Natural killer cell (primary cell): ENCODE measurements at regions not wholly inside any gene's neighbourhood (a gene's known extent, or its start where the extent isn't known, plus 50 kb on each side); places are given as distances from the start of the nearest gene placed in this dataset.

Experiments used
- ATAC-seq, 3 donors: fragments of 150-1000 bp in 2 of 3; fragments of 200-7000 bp in 1 of 3; cut with Tn5 transposase; 1 replicate in 1 of 3; 2 replicates in 2 of 3; pipeline ENCODE4 v1.10.0; 2021; ENCODE audit warnings: mild to moderate bottlenecking in 2 of 3, moderate library complexity in 2 of 3
- DNase-seq, 2 donors: peaks; one replicate each; pipeline versions ENCODE4 v3.0.0 to v3.0.0-alpha.2; 2013 to 2021; ENCODE audit warnings: mixed read lengths in 1 of 2
- H3K27ac ChIP-seq: one replicate; pipeline ENCODE4 v1.5.1; 2013; ENCODE audit warnings: mild to moderate bottlenecking, low read length
- H3K27me3 ChIP-seq: one replicate; pipeline ENCODE4 v1.6.1; 2013; ENCODE audit warnings: low read length; ENCODE audit not compliant: control insufficient read depth, insufficient read depth
- H3K36me3 ChIP-seq: one replicate; pipeline ENCODE4 v1.6.1; 2013; ENCODE audit warnings: low read length; ENCODE audit not compliant: control insufficient read depth, insufficient read depth
- H3K4me1 ChIP-seq: one replicate; pipeline ENCODE4 v1.6.1; 2013; ENCODE audit warnings: low read length; ENCODE audit not compliant: control insufficient read depth, insufficient read depth
- H3K4me3 ChIP-seq: one replicate; pipeline ENCODE4 v1.5.1; 2013; ENCODE audit warnings: low read length
- H3K9me3 ChIP-seq: one replicate; pipeline ENCODE4 v1.6.1; 2013; ENCODE audit warnings: low read length; ENCODE audit not compliant: control insufficient read depth, insufficient read depth
- H3K27ac Mint-ChIP-seq, 2 donors: one replicate each; pipeline ENCODE4 v1.8.0; 2022; ENCODE audit warnings: mild to moderate bottlenecking in 2 of 2, mixed read lengths in 2 of 2, moderate library complexity in 1 of 2
- H3K27me3 Mint-ChIP-seq, 2 donors: one replicate each; pipeline ENCODE4 v1.8.0; 2022; ENCODE audit warnings: low read depth in 2 of 2, mixed read lengths in 2 of 2
- H3K36me3 Mint-ChIP-seq: one replicate; pipeline ENCODE4 v1.8.0; 2022; ENCODE audit warnings: mixed read lengths
- H3K4me1 Mint-ChIP-seq, 2 donors: one replicate each; pipeline ENCODE4 v1.8.0; 2022; ENCODE audit warnings: mixed read lengths in 2 of 2
- H3K4me3 Mint-ChIP-seq: one replicate; pipeline ENCODE4 v1.8.0; 2022; ENCODE audit warnings: mild to moderate bottlenecking, moderate library complexity, mixed read lengths
- H3K9me3 Mint-ChIP-seq, 2 donors: one replicate each; pipeline ENCODE4 v1.8.0; 2022; ENCODE audit warnings: mixed read lengths in 2 of 2
- WGBS: methylation state at CpG from one replicate; pipeline ENCODE4 v1.1.7; 2013; ENCODE audit warnings: missing lambda C conversion rate; ENCODE audit not compliant: insufficient coverage; 5-methylcytosine and 5-hydroxymethylcytosine counted together
- intact Hi-C: fragments of 100-400 bp; cut with micrococcal nuclease; formaldehyde crosslinking; loops from one replicate; pipeline ENCODE4 v1.14.2; 2022
- TF ChIP-seq, protein P1 (sequence below): fragments of 200-600 bp; IDR thresholded peaks from one replicate; pipeline ENCODE4 v1.8.0; 2022; ENCODE audit warnings: antibody characterized with exemption

DNA sequence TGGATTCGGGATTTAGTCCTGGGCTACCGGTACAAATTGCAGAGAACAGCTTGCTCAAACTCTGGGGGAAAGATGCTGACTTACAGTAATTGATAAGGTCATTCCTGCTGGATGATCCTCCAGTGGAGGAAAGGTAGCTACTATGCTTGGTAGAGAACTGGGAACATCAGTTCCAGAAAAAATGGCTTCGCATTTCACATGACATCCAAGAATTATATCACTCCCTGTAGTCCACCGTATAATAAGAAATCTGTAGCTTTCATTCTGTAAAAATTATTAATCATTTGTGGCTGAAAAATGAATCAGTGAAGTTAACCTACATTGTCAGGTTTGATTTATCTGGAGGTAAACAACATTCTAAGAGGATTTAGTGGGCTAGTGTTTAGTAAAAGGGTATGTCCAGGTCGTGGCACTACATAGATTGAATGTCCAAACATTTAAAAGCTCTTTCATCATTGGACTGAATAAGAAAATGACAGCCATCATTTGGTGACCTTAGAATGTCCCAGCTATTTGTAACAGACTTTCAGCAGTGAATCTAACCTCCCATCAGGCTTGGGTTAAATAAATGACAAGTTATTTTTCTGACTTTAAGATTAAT, 203.2 kb upstream of the TMCO5A start:
- Mint-ChIP-seq H3K36me3 (no peaks in the 10 kb centered on the region), H3K27me3 (peaks cover 0 to 2% of the 10 kb centered on the region in 2 donors), H3K4me3 (no peak overlapping the region), H3K27ac (no peak overlapping the region), H3K4me1 (no peaks in the 10 kb centered on the region), H3K9me3 (peaks cover 6% of the 10 kb centered on the region in 2 donors)
- Histone ChIP-seq H3K27ac (no peak overlapping the region), H3K4me1 (no peaks in the 10 kb centered on the region), H3K27me3 (no peaks in the 10 kb centered on the region), H3K9me3 (no peaks in the 10 kb centered on the region), H3K4me3 (no peak overlapping the region), H3K36me3 (no peaks in the 10 kb centered on the region)
- 65% methylated on average over 3 of the region's 5 CpGs for whole genome bisulfite sequencing
- TF ChIP-seq, protein P1, sequence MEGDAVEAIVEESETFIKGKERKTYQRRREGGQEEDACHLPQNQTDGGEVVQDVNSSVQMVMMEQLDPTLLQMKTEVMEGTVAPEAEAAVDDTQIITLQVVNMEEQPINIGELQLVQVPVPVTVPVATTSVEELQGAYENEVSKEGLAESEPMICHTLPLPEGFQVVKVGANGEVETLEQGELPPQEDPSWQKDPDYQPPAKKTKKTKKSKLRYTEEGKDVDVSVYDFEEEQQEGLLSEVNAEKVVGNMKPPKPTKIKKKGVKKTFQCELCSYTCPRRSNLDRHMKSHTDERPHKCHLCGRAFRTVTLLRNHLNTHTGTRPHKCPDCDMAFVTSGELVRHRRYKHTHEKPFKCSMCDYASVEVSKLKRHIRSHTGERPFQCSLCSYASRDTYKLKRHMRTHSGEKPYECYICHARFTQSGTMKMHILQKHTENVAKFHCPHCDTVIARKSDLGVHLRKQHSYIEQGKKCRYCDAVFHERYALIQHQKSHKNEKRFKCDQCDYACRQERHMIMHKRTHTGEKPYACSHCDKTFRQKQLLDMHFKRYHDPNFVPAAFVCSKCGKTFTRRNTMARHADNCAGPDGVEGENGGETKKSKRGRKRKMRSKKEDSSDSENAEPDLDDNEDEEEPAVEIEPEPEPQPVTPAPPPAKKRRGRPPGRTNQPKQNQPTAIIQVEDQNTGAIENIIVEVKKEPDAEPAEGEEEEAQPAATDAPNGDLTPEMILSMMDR, result no peak
- DNase-seq (no peak), ATAC-seq (no peak)
- intact Hi-C loops, result no loop called here

DNA sequence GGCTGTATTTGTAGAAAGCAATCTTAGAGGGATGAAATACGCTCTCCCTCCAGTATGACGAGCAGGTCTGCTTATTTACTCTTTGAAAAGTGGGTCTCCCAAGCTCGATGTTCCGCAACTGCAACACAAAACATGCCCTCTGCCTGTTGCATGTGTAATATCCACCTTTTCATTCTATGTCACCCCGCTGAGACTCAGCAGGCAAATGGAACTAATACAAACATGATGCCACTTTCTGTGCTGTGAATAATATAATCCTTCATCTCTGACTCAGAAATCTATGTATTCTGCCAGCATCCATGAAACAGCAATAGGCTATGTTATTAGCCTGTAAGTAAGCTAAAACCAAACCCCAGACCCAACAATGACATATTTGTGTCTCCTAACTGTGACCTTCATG, 200.8 kb upstream of the TMCO5A start:
- H3K36me3 ChIP-seq, result no peaks in the 10 kb centered on the region
- no peak overlapping the region for H3K4me3 Mint-ChIP-seq
- H3K36me3 Mint-ChIP-seq, result no peaks in the 10 kb centered on the region
- H3K27ac Mint-ChIP-seq, result no peak overlapping the region
- peaks cover 3 to 4% of the 10 kb centered on the region in 2 donors for H3K9me3 Mint-ChIP-seq
- H3K9me3 ChIP-seq, result no peaks in the 10 kb centered on the region
- H3K27ac ChIP-seq, result no peak overlapping the region
- 87% methylated on average over 5 of the region's 5 CpGs for WGBS
- TF ChIP-seq, protein P1, result no peak
- intact Hi-C loops, result no loop called here
- no peaks in the 10 kb centered on the region for H3K4me1 ChIP-seq
- H3K27me3 Mint-ChIP-seq, result peaks cover 0 to 2% of the 10 kb centered on the region in 2 donors
- ATAC-seq (no peak), DNase-seq (no peak)
- no peaks in the 10 kb centered on the region for H3K4me1 Mint-ChIP-seq
- no peaks in the 10 kb centered on the region for H3K27me3 ChIP-seq
- no peak overlapping the region for H3K4me3 ChIP-seq

DNA sequence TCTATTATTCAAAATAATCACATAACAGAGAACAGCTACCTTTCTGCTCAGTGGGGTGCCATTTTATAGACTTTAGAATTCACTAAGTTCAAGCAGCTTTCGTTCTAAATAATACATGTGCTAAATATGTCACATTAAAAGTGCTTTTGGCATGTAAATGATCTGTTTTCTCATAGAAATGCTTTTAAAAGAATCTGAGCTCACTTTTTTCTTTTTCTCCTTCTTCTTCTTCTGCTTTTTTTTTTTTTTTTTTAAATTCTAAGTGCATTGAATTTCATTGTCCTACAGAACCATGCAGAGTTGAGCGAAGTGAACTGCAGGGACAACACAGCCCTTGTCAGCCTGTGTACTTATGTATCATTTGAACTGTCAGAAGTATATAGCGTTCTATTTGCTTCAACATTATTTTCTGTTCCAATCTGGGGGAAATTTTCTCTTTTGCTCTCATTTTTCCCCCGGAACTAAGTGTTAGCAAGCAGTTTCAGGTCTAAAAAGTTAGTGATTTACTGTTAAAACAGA, 193.8 kb upstream of the TMCO5A start:
- no peaks in the 10 kb centered on the region for H3K4me1 ChIP-seq
- DNase-seq (no peak), ATAC-seq (no peak)
- Mint-ChIP-seq H3K4me1 (no peaks in the 10 kb centered on the region), H3K27ac (no peak overlapping the region), H3K27me3 (peaks cover 0 to 2% of the 10 kb centered on the region in 2 donors), H3K36me3 (no peaks in the 10 kb centered on the region), H3K4me3 (no peak overlapping the region), H3K9me3 (peaks cover 3 to 4% of the 10 kb centered on the region in 2 donors)
- TF ChIP-seq, protein P1, result no peak
- intact Hi-C loops, result no loop called here
- no peak overlapping the region for H3K27ac ChIP-seq
- H3K4me3 ChIP-seq, result no peak overlapping the region
- 81% methylated on average over 3 of the region's 4 CpGs for WGBS
- H3K36me3 ChIP-seq, result no peaks in the 10 kb centered on the region
- peaks cover 7% of the 10 kb centered on the region for H3K9me3 ChIP-seq
- no peaks in the 10 kb centered on the region for H3K27me3 ChIP-seq

DNA sequence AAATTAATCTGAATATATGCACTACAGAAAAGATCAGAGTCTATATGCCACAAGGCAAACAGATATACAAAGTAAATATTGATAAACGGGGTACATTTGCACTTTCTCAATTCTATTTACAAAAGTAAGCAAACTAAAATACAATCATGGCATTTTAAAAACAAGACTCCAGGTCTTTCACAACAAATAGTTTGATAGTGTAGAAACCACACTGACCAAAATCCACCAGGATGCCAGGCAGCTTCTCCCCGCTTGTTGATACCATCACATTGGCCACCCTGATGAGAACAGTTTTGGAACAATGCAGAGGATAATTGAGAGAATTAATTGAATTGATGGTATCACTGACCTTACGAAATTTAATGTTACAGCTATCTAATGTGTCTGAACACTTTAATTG, 190.6 kb upstream of the TMCO5A start:
- Mint-ChIP-seq H3K9me3 (peaks cover 6 to 11% of the 10 kb centered on the region in 2 donors), H3K4me3 (no peak overlapping the region), H3K4me1 (no peaks in the 10 kb centered on the region), H3K27me3 (peaks cover 0 to 2% of the 10 kb centered on the region in 2 donors), H3K27ac (no peak overlapping the region), H3K36me3 (peaks cover 11% of the 10 kb centered on the region)
- Histone ChIP-seq H3K27ac (no peak overlapping the region), H3K4me1 (no peaks in the 10 kb centered on the region), H3K36me3 (no peaks in the 10 kb centered on the region), H3K27me3 (no peaks in the 10 kb centered on the region), H3K9me3 (peaks cover 7% of the 10 kb centered on the region), H3K4me3 (no peak overlapping the region)
- intact Hi-C loops, result no loop called here
- TF ChIP-seq, protein P1, result no peak
- ATAC-seq (no peak), DNase-seq (no peak)
- 91% methylated on average over 3 of the region's 3 CpGs for WGBS
